AML-193 (cell line): ENCODE measurements at regions not wholly inside any gene's neighbourhood (a gene's known extent, or its start where the extent isn't known, plus 50 kb on each side); places are given as distances from the start of the nearest gene placed in this dataset.
A peak's percentile ranks its signal among the peaks of the same experiment; 100 is the strongest.
"Not testable (repeated sequence)": the region's sequence is repeated elsewhere in the genome, so short reads cannot be mapped to it uniquely, and the experiment has no call there.

Experiments
- DNase-seq, 2 experiments: peaks; one replicate each; lab custom pipeline; 2025; lab: John Stamatoyannopoulos, UW

- no peak for DNase-seq
Observed at GRCh38 chrX:54615109-54615508, 85.1 kb downstream of the GNL3L start.

DNA sequence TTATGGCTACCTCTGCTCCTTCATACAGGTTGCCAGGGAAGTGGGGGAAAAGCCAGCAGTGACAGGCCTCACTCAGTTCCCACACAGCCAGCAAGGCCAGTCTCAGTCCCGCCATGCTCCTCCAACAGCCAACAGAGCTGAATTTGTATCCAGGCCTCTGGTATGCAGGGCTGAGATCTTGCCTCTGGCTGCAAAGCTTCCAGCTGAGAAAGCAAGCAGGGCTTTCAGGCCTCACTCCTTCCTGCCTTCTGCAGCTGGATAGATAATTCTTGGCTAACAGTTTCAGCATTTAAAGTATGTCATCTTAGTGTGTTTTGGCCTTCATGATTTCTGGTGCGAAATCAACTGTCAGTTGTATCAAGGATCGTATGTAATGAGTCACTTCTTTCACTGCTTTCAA lies 103.6 kb downstream of the GNL3L start:
- DNase-seq: no peak

- DNase-seq: no peak
Observed at GRCh38 chrX:54639018-54639345, 109.0 kb downstream of the GNL3L start.

- DNase-seq: peak; percentile 79 to 80
Observed at GRCh38 chrX:54639346-54640102, 109.5 kb downstream of the GNL3L start.

GRCh38 chrX:54640103-54640690 lies 110.2 kb downstream of the GNL3L start:
- DNase-seq: no peak

GRCh38 chrX:54640736-54641135 lies 110.7 kb downstream of the GNL3L start:
- DNase-seq: no peak

DNA sequence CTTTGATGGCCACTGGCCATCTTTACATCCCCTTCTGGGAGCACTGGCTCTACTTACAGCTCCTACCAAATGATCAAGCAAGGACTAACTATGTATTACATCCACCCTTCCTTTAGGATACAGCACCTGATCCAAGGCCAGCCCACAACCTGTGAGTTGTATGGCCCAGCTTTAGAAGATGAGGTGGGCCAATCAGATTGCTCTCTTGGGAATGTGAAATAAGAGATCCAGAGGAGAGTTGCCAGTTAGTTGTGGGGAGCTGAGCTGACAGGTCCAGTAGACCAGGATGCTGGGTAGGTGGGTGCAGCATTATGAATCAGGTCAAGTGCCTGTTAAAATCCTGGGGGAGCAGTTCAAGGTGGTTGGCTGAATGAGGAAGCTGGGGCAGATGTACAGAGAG lies 111.5 kb downstream of the GNL3L start:
- no peak for DNase-seq

GRCh38 chrX:54647607-54648006 lies 117.6 kb downstream of the GNL3L start:
- DNase-seq: not testable (repeated sequence)

DNA sequence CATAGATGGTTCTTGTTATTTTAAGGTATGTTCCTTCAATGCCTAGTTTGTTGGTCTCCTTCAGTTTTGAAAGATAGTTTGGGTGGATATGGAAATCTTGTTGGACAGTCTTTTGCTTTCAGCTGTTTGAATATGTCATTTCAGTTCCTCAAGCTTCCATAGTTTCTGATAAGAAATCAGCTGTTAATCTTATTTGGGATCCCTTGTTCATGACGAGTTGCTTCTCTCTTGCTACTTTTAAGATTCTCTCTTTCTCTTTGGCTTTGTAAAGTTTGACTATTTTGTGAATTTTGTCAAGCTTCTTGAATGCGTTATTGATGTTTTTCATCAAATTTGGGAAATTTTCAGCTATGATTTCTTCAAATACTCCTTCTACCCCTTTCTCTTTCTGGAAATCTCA lies 129.5 kb downstream of the GNL3L start:
- DNase-seq: no peak

- no peak for DNase-seq
Observed at GRCh38 chrX:54675762-54676161, 122.3 kb downstream of the ITIH6 start.

- DNase-seq: no peak
Observed at GRCh38 chrX:54695231-54695630, 102.8 kb downstream of the ITIH6 start.

GRCh38 chrX:54695816-54696487 lies 102.1 kb downstream of the ITIH6 start:
- no peak for DNase-seq
